Stimulated activated CD8-positive, alpha-beta memory T cell treated with anti-CD3 and anti-CD28 coated beads, Interleukin-15, amount 100 ng/mL, for 1 hour (primary cell): ENCODE measurements at regions not wholly inside any gene's neighbourhood (a gene's known extent, or its start where the extent isn't known, plus 50 kb on each side); places are given as distances from the start of the nearest gene placed in this dataset.
"Not testable (repeated sequence)": the region's sequence is repeated elsewhere in the genome, so short reads cannot be mapped to it uniquely, and the experiment has no call there.

ENCODE experiments used
- DNase-seq: peaks from one replicate; pipeline ENCODE4 v3.0.0-alpha.2; 2020; ENCODE audit warnings: low read depth

- no peak for DNase-seq
Measured at GRCh38 chr5:123706531-123706930, 194.6 kb downstream of the CSNK1G3 start.

- no peak for DNase-seq
Measured at GRCh38 chr5:123705741-123706140, 193.8 kb downstream of the CSNK1G3 start.

- DNase-seq, result no peak
Measured at GRCh38 chr5:123701511-123702200, 189.7 kb downstream of the CSNK1G3 start.

GRCh38 chr5:123700624-123701287 is 188.8 kb downstream of the CSNK1G3 start:
- no peak for DNase-seq

GRCh38 chr5:123699571-123699970 is 187.6 kb downstream of the CSNK1G3 start:
- DNase-seq, result no peak

GRCh38 chr5:123698937-123699336 is 187.0 kb downstream of the CSNK1G3 start:
- not testable (repeated sequence) for DNase-seq

- DNase-seq, result no peak
Measured at GRCh38 chr5:123696921-123697341, 185.0 kb downstream of the CSNK1G3 start.

- DNase-seq, result no peak
Measured at GRCh38 chr5:123690821-123691220, 178.8 kb downstream of the CSNK1G3 start.

- no peak for DNase-seq
Measured at GRCh38 chr5:123681061-123681460, 169.1 kb downstream of the CSNK1G3 start.

GRCh38 chr5:123673107-123673506 is 161.1 kb downstream of the CSNK1G3 start:
- no peak for DNase-seq

GRCh38 chr5:123671711-123672456 is 159.9 kb downstream of the CSNK1G3 start:
- no peak for DNase-seq

GRCh38 chr5:123671042-123671441 is 159.1 kb downstream of the CSNK1G3 start:
- peak; percentile 10 for DNase-seq
